22Rv1 (cell line): ENCODE measurements at regions not wholly inside any gene's neighbourhood (a gene's known extent, or its start where the extent isn't known, plus 50 kb on each side); places are given as distances from the start of the nearest gene placed in this dataset.

Source experiments
- CTCF ChIP-seq: fragments of 450-650 bp; IDR thresholded peaks from 2 replicates; pipeline ENCODE4 v1.5.1; 2017; ENCODE audit warnings: mild to moderate bottlenecking
- ZFX ChIP-seq: fragments of 450-650 bp; IDR thresholded peaks from 2 replicates; pipeline ENCODE4 v1.6.1; 2017; ENCODE audit warnings: antibody characterized with exemption, borderline replicate concordance

- TF ChIP-seq CTCF = no peak
- TF ChIP-seq ZFX = no peak
Measured at GRCh38 chr12:76249501-76249900, 98.7 kb downstream of the BBS10 start.
